BE2C (cell line): ENCODE measurements at regions not wholly inside any gene's neighbourhood (a gene's known extent, or its start where the extent isn't known, plus 50 kb on each side); places are given as distances from the start of the nearest gene placed in this dataset.

Source experiments
- DNase-seq: peaks from one replicate; pipeline ENCODE4 v3.0.0-alpha.2; 2020
- H3K27me3 ChIP-seq: fragments of 250-450 bp; sonication (Bioruptor Pico); 2 replicates; pipeline ENCODE4 v1.5.1; 2020; ENCODE audit warnings: mild to moderate bottlenecking
- H3K36me3 ChIP-seq: fragments of 250-450 bp; sonication (Bioruptor Pico); 2 replicates; pipeline ENCODE4 v1.5.1; 2020; ENCODE audit warnings: mild to moderate bottlenecking
- H3K4me1 ChIP-seq: fragments of 250-450 bp; sonication (Bioruptor Pico); 2 replicates; pipeline ENCODE4 v1.5.1; 2020
- H3K4me3 ChIP-seq: 2 replicates; pipeline ENCODE4 v1.5.1; 2011; ENCODE audit warnings: low read depth, low read length
- H3K9me3 ChIP-seq: fragments of 250-450 bp; sonication (Bioruptor Pico); 2 replicates; pipeline ENCODE4 v1.5.1; 2020
- CTCF ChIP-seq: IDR thresholded peaks from 2 replicates; pipeline ENCODE4 v1.5.1; 2012; ENCODE audit warnings: mild to moderate bottlenecking, low read depth, low read length

- no peaks in the 10 kb centered on the region for H3K27me3 ChIP-seq
- DNase-seq: no peak
- no peak for TF ChIP-seq CTCF
- no peaks in the 10 kb centered on the region for H3K4me1 ChIP-seq
- H3K9me3 ChIP-seq: no peaks in the 10 kb centered on the region
- no peaks in the 10 kb centered on the region for H3K36me3 ChIP-seq
- H3K4me3 ChIP-seq: no peak overlapping the region
These were observed 110.2 kb upstream of the C1orf174 start for GRCh38 chr1:4010284-4010683.

- H3K27me3 ChIP-seq: no peaks in the 10 kb centered on the region
- H3K4me1 ChIP-seq: no peaks in the 10 kb centered on the region
- TF ChIP-seq CTCF: no peak
- no peaks in the 10 kb centered on the region for H3K9me3 ChIP-seq
- no peak overlapping the region for H3K4me3 ChIP-seq
- H3K36me3 ChIP-seq: no peaks in the 10 kb centered on the region
- no peak for DNase-seq
These were observed 110.9 kb upstream of the C1orf174 start for GRCh38 chr1:4010814-4011605.

- H3K36me3 ChIP-seq: no peaks in the 10 kb centered on the region
These were observed 116.5 kb upstream of the C1orf174 start for GRCh38 chr1:4016351-4017130.

GRCh38 chr1:4017636-4018365, 117.7 kb upstream of the C1orf174 start:
- Histone ChIP-seq H3K36me3 (no peaks in the 10 kb centered on the region), H3K4me3 (no peak overlapping the region), H3K4me1 (no peaks in the 10 kb centered on the region), H3K27me3 (no peaks in the 10 kb centered on the region), H3K9me3 (no peaks in the 10 kb centered on the region)
- DNase-seq: no peak
- TF ChIP-seq CTCF: no peak

More at GRCh38 chr1:4016351-4017130, 116.5 kb upstream of the C1orf174 start:
- no peak overlapping the region for H3K4me3 ChIP-seq
- H3K4me1 ChIP-seq: no peaks in the 10 kb centered on the region
- H3K9me3 ChIP-seq: no peaks in the 10 kb centered on the region
- TF ChIP-seq CTCF: no peak
- DNase-seq: no peak
- H3K27me3 ChIP-seq: no peaks in the 10 kb centered on the region

DNA sequence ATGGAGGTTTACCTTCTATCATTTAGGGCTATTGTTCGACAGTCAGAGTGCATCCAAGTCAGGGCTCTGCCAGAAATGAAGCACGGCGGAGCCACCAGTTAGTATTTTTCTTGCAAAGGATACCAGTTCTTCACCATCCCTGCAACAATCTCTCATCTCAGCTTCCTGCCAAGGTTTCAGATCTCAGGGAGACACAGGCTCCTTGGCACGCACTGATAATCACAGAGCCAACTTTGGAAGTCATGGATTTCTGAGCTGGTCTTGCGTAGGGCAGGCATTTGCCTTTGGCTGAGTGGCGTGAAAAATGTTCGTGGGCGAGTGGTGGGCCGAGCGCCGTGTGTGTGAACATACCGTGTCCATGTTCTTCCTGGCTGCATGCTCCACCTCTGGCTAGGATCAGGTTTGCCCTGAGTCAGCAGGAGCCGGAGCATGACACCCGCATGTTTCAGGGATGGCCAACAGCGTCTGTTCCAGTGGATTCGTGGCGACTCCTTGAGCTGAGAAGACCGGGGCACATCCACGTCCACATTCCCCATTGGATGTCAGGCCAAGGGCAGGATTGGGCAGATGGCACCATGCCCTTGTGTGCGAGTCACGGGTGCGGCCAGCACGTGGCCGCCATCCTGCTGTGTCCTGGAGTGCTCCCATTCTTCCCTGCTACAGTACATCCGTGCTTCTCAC, 118.5 kb upstream of the C1orf174 start:
- H3K4me3 ChIP-seq: no peak overlapping the region
- no peaks in the 10 kb centered on the region for H3K36me3 ChIP-seq
- DNase-seq: no peak
- TF ChIP-seq CTCF: no peak
- no peaks in the 10 kb centered on the region for H3K27me3 ChIP-seq
- no peaks in the 10 kb centered on the region for H3K4me1 ChIP-seq
- H3K9me3 ChIP-seq: no peaks in the 10 kb centered on the region
